Common myeloid progenitor, CD34-positive (primary cell): ENCODE measurements at regions not wholly inside any gene's neighbourhood (a gene's known extent, or its start where the extent isn't known, plus 50 kb on each side); places are given as distances from the start of the nearest gene placed in this dataset.

Source experiments
- CTCF ChIA-PET: fragments of 350-600 bp; sonication (Branson Sonifier 250); formaldehyde crosslinking; loops from one replicate; lab custom pipeline; 2021; ENCODE audit warnings: antibody characterized with exemption; lab: Charles Lee
- POLR2A ChIA-PET: fragments of 350-600 bp; sonication (Branson Sonifier 250); formaldehyde crosslinking; loops from one replicate; lab custom pipeline; 2021; ENCODE audit warnings: antibody characterized with exemption; lab: Charles Lee
- DNase-seq, 3 donors: peaks; one replicate each; pipeline versions ENCODE4 v3.0.0 to v3.0.0-alpha.2; 2013
- H3K27ac ChIP-seq, 2 experiments: 1 replicate in 1 of 2; 2 replicates in 1 of 2; pipeline ENCODE4 v1.7.0; 2013; ENCODE audit warnings: inconsistent platforms in 2 of 2, low read length in 2 of 2, mild to moderate bottlenecking in 2 of 2, low read depth in 1 of 2, moderate library complexity in 1 of 2; ENCODE audit not compliant: severe bottlenecking in 2 of 2, insufficient read depth in 1 of 2, poor library complexity in 1 of 2
- H3K27me3 ChIP-seq, 5 experiments: replicated peaks in 2 of 5; 1 replicate in 3 of 5; 2 replicates in 2 of 5; pipeline versions ENCODE4 v1.6.1 to v1.7.0; 2013; ENCODE audit warnings: low read length in 4 of 5, mild to moderate bottlenecking in 2 of 5, moderate library complexity in 2 of 5, inconsistent platforms in 1 of 5; ENCODE audit not compliant: insufficient read depth in 5 of 5, control insufficient read depth in 4 of 5
- H3K36me3 ChIP-seq, 4 experiments: 1 replicate in 2 of 4; 2 replicates in 2 of 4; pipeline versions ENCODE4 v1.6.1 to v1.7.0; 2013; ENCODE audit warnings: low read length in 3 of 4, control low read depth in 1 of 4, mild to moderate bottlenecking in 1 of 4; ENCODE audit not compliant: control insufficient read depth in 4 of 4, insufficient read depth in 4 of 4
- H3K4me1 ChIP-seq, 4 experiments: 1 replicate in 3 of 4; 2 replicates in 1 of 4; pipeline versions ENCODE4 v1.6.1 to v1.7.1; 2013; ENCODE audit warnings: low read length in 3 of 4, mild to moderate bottlenecking in 3 of 4, control low read depth in 1 of 4, inconsistent platforms in 1 of 4, moderate library complexity in 1 of 4; ENCODE audit not compliant: control insufficient read depth in 4 of 4, insufficient read depth in 4 of 4; ENCODE audit errors: control extremely low read depth in 1 of 4
- H3K4me3 ChIP-seq, 7 experiments: 1 replicate in 4 of 7; 2 replicates in 3 of 7; pipeline versions ENCODE4 v1.5.1 to v1.7.0; 2013; ENCODE audit warnings: mild to moderate bottlenecking in 7 of 7, low read length in 6 of 7, moderate library complexity in 6 of 7, inconsistent platforms in 2 of 7, low read depth in 2 of 7, control low read depth in 1 of 7; ENCODE audit not compliant: insufficient read depth in 4 of 7, control insufficient read depth in 1 of 7; ENCODE audit errors: extremely low read depth in 1 of 7
- H3K9me3 ChIP-seq, 5 experiments: 1 replicate in 4 of 5; 2 replicates in 1 of 5; pipeline versions ENCODE4 v1.6.1 to v1.7.1; 2013; ENCODE audit warnings: low read length in 4 of 5, mild to moderate bottlenecking in 2 of 5, inconsistent platforms in 1 of 5, low read depth in 1 of 5, moderate library complexity in 1 of 5; ENCODE audit not compliant: control insufficient read depth in 4 of 5, insufficient read depth in 2 of 5; ENCODE audit errors: control extremely low read depth in 1 of 5
- whole genome bisulfite sequencing: methylation state at CpG from one replicate; pipeline ENCODE4 v1.1.5; 2013; ENCODE audit not compliant: insufficient coverage; 5-methylcytosine and 5-hydroxymethylcytosine counted together

DNA sequence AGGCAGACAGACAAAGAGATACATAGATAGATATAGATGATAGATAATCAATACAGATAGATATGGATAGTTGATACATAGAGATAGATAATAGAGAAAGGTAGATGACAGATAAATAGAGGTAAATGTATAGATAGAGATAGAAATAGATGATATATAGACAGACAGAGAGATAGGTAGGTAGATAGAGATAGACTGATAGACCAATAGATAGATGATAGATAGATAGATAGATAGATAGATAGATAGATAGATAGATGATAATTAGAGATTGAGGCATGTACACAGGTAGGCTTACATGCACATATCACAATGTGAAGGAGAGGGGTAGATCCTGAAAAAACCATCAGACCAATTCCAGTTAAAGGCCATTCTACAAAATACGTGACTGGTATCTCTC, 724.7 kb downstream of the GALR1 start:
- H3K27me3 ChIP-seq = no peaks in the 10 kb centered on the region
- H3K27ac ChIP-seq = no peak overlapping the region
- no peak overlapping the region for H3K4me3 ChIP-seq
- no CpG with 5 or more reads among the region's 1 CpG for WGBS
- DNase-seq = no peak
- no peaks in the 10 kb centered on the region for H3K4me1 ChIP-seq
- H3K36me3 ChIP-seq = no peaks in the 10 kb centered on the region
- H3K9me3 ChIP-seq = peaks cover 0 to 2% (median 0%) of the 10 kb centered on the region in 5 experiments
- POLR2A ChIA-PET = no interaction called here
- CTCF ChIA-PET = no interaction called here

DNA sequence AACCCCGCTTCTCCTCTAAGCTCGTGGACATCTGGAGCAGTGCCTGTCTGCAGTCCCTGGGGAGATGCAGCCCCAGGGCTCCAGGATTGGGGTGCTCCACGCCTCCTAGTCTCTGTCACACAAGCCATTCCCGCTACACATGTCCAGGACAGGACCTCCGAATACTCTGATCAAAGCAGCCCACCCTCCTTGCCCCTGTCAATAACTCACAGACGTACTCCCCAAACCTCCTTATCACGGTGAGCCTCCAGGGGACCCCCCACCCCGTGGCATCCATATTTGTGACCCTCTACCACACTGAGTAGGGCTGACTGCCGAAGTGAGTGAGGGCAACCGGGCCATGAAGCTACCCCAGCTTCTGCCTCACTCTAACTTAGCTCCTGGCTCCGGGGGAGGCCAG, 727.7 kb downstream of the GALR1 start:
- ChIA-PET POLR2A (no interaction called here), CTCF (no interaction called here)
- Histone ChIP-seq H3K36me3 (no peaks in the 10 kb centered on the region), H3K27ac (no peak overlapping the region), H3K9me3 (peaks cover 0 to 5% (median 0%) of the 10 kb centered on the region in 5 experiments), H3K4me3 (no peak overlapping the region), H3K27me3 (no peaks in the 10 kb centered on the region), H3K4me1 (no peaks in the 10 kb centered on the region)
- 94% methylated on average over 6 of the region's 11 CpGs for WGBS
- DNase-seq = no peak

DNA sequence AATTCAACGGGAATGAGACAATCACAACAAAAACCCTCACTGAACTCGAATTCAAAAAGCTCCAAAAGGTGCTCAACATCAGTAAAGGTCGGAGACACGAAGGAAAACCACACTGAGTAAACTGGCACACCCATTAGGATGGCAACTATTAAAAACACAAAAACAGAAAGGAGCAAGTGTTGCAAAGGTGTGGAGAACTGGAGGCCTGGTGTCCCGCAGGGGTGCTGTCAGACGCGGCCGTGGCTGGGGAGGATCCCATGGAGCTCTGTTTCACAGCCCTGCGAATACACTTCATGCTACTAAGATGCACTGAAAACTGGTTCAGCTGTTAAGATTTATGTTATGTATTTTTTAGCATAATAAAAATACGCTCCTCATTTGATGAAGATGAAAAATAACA, 730.6 kb downstream of the GALR1 start:
- WGBS = no CpG with 5 or more reads among the region's 10 CpGs
- Histone ChIP-seq H3K4me3 (no peak overlapping the region), H3K36me3 (no peaks in the 10 kb centered on the region), H3K4me1 (no peaks in the 10 kb centered on the region), H3K27ac (no peak overlapping the region), H3K9me3 (peaks cover 0 to 5% (median 0%) of the 10 kb centered on the region in 5 experiments), H3K27me3 (no peaks in the 10 kb centered on the region)
- POLR2A ChIA-PET = no interaction called here
- CTCF ChIA-PET = no interaction called here
- no peak for DNase-seq

DNA sequence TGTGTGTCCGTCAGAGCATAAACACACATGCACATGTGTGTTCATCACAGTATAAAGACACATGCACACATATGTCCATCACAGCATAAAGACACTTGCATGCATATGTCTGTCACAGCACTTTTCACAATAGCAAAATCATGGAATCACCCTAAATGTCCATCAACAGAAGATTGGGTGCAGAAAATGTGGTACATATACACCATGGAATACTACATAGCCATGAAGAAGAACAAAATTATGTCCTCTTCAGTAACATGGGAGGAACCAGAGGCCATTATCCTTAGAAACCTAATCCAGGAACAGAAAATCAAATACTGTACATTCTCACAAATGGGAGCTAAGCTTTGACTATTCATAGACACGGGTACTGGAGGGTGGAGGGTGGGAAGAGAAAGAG, 732.2 kb downstream of the GALR1 start:
- 100% methylated on average over 1 of the region's 2 CpGs for WGBS
- Histone ChIP-seq H3K4me1 (no peaks in the 10 kb centered on the region), H3K9me3 (peaks cover 0 to 5% (median 0%) of the 10 kb centered on the region in 5 experiments), H3K36me3 (no peaks in the 10 kb centered on the region), H3K4me3 (no peak overlapping the region), H3K27me3 (no peaks in the 10 kb centered on the region), H3K27ac (no peak overlapping the region)
- ChIA-PET POLR2A (no interaction called here), CTCF (no interaction called here)
- no peak for DNase-seq

DNA sequence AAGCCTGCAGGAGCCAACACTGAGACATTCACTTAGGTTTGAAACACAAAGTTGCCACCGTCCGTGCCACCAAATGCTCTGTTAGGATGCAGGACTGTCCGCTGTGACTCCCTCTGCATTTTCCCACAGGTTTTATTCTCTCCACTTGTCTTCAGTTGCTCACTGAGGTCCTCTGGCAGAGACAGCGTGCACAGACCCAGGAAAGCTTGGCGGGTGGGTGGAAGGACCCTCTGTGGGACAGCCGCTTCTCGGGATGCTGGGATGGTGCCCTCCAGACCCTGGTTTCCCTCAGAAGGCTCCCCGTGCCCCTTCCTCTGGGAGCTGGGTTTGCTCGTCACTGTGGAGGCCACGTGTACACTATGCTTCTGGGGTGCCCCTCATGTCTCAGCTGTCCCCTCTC, 733.6 kb downstream of the GALR1 start:
- CTCF ChIA-PET = no interaction called here
- DNase-seq = no peak
- 89% methylated on average over 6 of the region's 10 CpGs for WGBS

DNA sequence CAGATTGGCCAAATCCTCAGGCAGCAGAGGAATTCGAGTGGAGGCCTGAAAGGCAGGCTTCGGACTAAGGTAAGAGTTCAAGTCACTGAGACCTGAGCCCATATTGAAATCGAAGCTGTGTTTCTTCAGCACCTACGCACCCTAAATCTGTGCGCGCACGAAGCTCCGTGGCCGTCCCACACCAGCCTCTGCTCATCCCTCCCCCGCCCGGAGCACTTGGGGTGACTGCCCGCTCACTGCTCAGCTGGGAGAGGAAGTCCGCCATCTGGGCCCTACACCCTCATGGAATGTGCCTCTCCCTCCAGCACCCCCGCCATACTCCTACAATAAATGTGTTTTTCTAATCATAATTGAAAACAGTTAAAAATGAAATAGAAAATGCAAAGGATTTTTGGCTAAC, 734.5 kb downstream of the GALR1 start:
- 95% methylated on average over 9 of the region's 14 CpGs for WGBS
- H3K9me3 ChIP-seq = peaks cover 0 to 3% (median 0%) of the 10 kb centered on the region in 5 experiments
- H3K4me3 ChIP-seq = no peak overlapping the region
- POLR2A ChIA-PET = no interaction called here
- CTCF ChIA-PET = no interaction called here
- no peaks in the 10 kb centered on the region for H3K36me3 ChIP-seq
- H3K27ac ChIP-seq = no peak overlapping the region
- H3K27me3 ChIP-seq = no peaks in the 10 kb centered on the region
- H3K4me1 ChIP-seq = no peaks in the 10 kb centered on the region
- no peak for DNase-seq

More for the DNA sequence above, 733.6 kb downstream of the GALR1 start:
- POLR2A ChIA-PET = no interaction called here
- no peak overlapping the region for H3K4me3 ChIP-seq
- H3K4me1 ChIP-seq = no peaks in the 10 kb centered on the region
- H3K36me3 ChIP-seq = no peaks in the 10 kb centered on the region
- H3K27ac ChIP-seq = no peak overlapping the region
- H3K9me3 ChIP-seq = peaks cover 0 to 5% (median 0%) of the 10 kb centered on the region in 5 experiments
- H3K27me3 ChIP-seq = no peaks in the 10 kb centered on the region

DNA sequence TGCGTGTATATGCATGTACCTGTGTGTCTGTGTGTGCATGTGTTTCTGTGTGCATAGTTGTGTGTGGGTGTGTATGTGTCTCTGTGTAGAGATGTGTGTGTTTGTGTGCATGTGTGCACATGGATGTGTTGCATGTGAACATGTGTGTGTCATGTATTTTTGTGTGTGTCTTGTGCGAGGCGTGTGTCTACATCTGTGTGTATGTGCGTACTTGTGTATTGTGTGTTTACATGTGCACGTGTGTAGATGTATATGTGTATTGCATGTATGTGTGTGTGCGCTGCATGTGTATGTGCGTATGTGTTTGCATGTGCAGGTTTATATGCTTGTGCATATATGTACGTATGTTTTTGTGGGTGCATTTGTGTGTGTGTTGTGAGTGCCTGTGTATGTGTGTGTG, 735.2 kb downstream of the GALR1 start:
- H3K27ac ChIP-seq = no peak overlapping the region
- ChIA-PET CTCF (no interaction called here), POLR2A (no interaction called here)
- WGBS = 95% methylated on average over 8 of the region's 8 CpGs
- no peaks in the 10 kb centered on the region for H3K4me1 ChIP-seq
- H3K9me3 ChIP-seq = peaks cover 0 to 3% (median 0%) of the 10 kb centered on the region in 5 experiments
- no peaks in the 10 kb centered on the region for H3K27me3 ChIP-seq
- H3K36me3 ChIP-seq = no peaks in the 10 kb centered on the region
- no peak overlapping the region for H3K4me3 ChIP-seq
- DNase-seq = no peak
